Activated naive CD4-positive, alpha-beta T cell treated with anti-CD3 and anti-CD28 coated beads, Interleukin-2, amount 50 U/mL, for 16 hours (primary cell): ENCODE measurements at regions not wholly inside any gene's neighbourhood (a gene's known extent, or its start where the extent isn't known, plus 50 kb on each side); places are given as distances from the start of the nearest gene placed in this dataset.

Source experiments
- DNase-seq: peaks from one replicate; pipeline ENCODE4 v3.0.0-alpha.2; 2020

GRCh38 chr5:68960456-68960855 is 133.4 kb upstream of the SLC30A5 start:
- DNase-seq: no peak

- no peak for DNase-seq
Measured at GRCh38 chr5:68960961-68961360, 132.9 kb upstream of the SLC30A5 start.

GRCh38 chr5:68961762-68962161 is 132.1 kb upstream of the SLC30A5 start:
- no peak for DNase-seq

- DNase-seq: no peak
Measured at GRCh38 chr5:68962757-68963484, 130.9 kb upstream of the SLC30A5 start.

GRCh38 chr5:68964679-68965078 is 129.1 kb upstream of the SLC30A5 start:
- DNase-seq: no peak

GRCh38 chr5:68965926-68966325 is 127.9 kb upstream of the SLC30A5 start:
- DNase-seq: no peak

- DNase-seq: no peak
Measured at GRCh38 chr5:68966596-68966995, 127.2 kb upstream of the SLC30A5 start.

- DNase-seq: no peak
Measured at GRCh38 chr5:68968429-68968828, 125.4 kb upstream of the SLC30A5 start.

GRCh38 chr5:68970617-68971016 is 123.2 kb upstream of the SLC30A5 start:
- DNase-seq: no peak

GRCh38 chr5:68973696-68974095 is 120.1 kb upstream of the SLC30A5 start:
- no peak for DNase-seq

GRCh38 chr5:68983043-68983442 is 110.8 kb upstream of the SLC30A5 start:
- DNase-seq: no peak

GRCh38 chr5:68983959-68984358 is 109.9 kb upstream of the SLC30A5 start:
- no peak for DNase-seq

GRCh38 chr5:68991279-68992084 is 102.3 kb upstream of the SLC30A5 start:
- DNase-seq: no peak

GRCh38 chr5:68994645-68995044 is 99.2 kb upstream of the SLC30A5 start:
- DNase-seq: no peak

- no peak for DNase-seq
Measured at GRCh38 chr5:68995845-68996545, 97.8 kb upstream of the SLC30A5 start.

- no peak for DNase-seq
Measured at GRCh38 chr5:68999181-68999580, 94.6 kb upstream of the SLC30A5 start.

GRCh38 chr5:69000216-69000919 is 93.4 kb upstream of the SLC30A5 start:
- no peak for DNase-seq

- no peak for DNase-seq
Measured at GRCh38 chr5:69000949-69001348, 92.9 kb upstream of the SLC30A5 start.

GRCh38 chr5:69001627-69002026 is 92.2 kb upstream of the SLC30A5 start:
- no peak for DNase-seq

- no peak for DNase-seq
Measured at GRCh38 chr5:69004127-69004526, 89.7 kb upstream of the SLC30A5 start.

- no peak for DNase-seq
Measured at GRCh38 chr5:69004676-69005075, 89.1 kb upstream of the SLC30A5 start.

- no peak for DNase-seq
Measured at GRCh38 chr5:69006030-69006429, 87.8 kb upstream of the SLC30A5 start.

GRCh38 chr5:69007163-69007562 is 86.7 kb upstream of the SLC30A5 start:
- no peak for DNase-seq
